ENCODE measurements at regions not wholly inside any gene's neighbourhood (a gene's known extent, or its start where the extent isn't known, plus 50 kb on each side); places are given as distances from the start of the nearest gene placed in this dataset.

DNA sequence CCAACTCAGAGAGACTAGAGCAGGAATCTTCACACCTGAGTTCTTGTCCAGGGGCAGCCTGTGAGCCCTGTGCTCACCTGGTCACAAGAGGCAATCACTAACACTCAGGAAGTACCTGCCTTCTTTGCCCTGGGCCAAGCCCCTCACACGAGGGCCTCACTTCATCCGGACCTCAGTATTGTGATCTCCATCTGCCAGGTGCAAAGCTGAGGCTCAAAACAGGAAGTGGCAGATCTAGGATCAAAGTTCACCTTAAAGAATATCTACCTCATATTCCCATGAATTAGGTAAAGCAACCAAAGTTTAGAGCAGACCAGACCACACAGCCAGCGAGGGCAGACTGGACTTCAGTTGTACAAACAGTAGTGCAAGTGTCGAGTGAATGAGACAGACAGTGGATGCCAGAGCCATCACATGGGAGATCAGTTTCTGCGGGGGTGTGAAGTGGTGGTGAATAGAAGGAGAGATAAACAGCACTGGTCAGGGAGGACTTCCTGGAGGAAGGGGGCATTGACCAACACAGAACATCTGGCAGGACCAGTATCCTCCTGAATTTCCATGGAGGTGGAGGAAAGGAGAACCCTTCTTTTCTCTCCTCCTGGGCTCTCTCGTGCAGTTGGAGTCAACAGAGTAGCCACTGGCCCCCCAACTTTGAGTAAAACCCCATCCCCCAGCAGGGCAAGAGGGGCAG lies 116.6 kb upstream of the ZBTB40 start:
- TF ChIP-seq, protein P1, sequence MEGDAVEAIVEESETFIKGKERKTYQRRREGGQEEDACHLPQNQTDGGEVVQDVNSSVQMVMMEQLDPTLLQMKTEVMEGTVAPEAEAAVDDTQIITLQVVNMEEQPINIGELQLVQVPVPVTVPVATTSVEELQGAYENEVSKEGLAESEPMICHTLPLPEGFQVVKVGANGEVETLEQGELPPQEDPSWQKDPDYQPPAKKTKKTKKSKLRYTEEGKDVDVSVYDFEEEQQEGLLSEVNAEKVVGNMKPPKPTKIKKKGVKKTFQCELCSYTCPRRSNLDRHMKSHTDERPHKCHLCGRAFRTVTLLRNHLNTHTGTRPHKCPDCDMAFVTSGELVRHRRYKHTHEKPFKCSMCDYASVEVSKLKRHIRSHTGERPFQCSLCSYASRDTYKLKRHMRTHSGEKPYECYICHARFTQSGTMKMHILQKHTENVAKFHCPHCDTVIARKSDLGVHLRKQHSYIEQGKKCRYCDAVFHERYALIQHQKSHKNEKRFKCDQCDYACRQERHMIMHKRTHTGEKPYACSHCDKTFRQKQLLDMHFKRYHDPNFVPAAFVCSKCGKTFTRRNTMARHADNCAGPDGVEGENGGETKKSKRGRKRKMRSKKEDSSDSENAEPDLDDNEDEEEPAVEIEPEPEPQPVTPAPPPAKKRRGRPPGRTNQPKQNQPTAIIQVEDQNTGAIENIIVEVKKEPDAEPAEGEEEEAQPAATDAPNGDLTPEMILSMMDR (IDR thresholded peaks at IDR 0.05): no peak
- no peak for TF ChIP-seq POLR2A (IDR thresholded peaks at IDR 0.05)

Measured in uterus (tissue), 2 donors.